HepG2 (cell line): ENCODE measurements at regions not wholly inside any gene's neighbourhood (a gene's known extent, or its start where the extent isn't known, plus 50 kb on each side); places are given as distances from the start of the nearest gene placed in this dataset.

Source experiments
- DR1 ChIP-seq: sonication (generic); formaldehyde crosslinking; IDR thresholded peaks from 2 replicates; pipeline ENCODE4 v1.8.0; 2021; ENCODE audit warnings: mild to moderate bottlenecking, missing genetic modification reagents, inconsistent platforms
- FOXA1 ChIP-seq, 2 experiments: fragments of 450-650 bp in 1 of 2; sonication (generic) in 1 of 2; formaldehyde crosslinking in 1 of 2; IDR thresholded peaks; 2 replicates each; pipeline versions ENCODE4 v1.4.0 to v1.6.1; 2016 to 2020; ENCODE audit warnings: missing genetic modification reagents in 1 of 2
- FOXO4 ChIP-seq: sonication (generic); formaldehyde crosslinking; conservative IDR thresholded peaks from 2 replicates; pipeline ENCODE4 v1.8.1; 2023; ENCODE audit warnings: missing genetic modification reagents
- IKZF1 ChIP-seq: fragments of 450-650 bp; IDR thresholded peaks from 2 replicates; pipeline ENCODE4 v1.7.1; 2016
- KDM6A ChIP-seq: IDR thresholded peaks from 2 replicates; pipeline ENCODE4 v1.6.1; 2016; ENCODE audit warnings: low read depth
- MXD4 ChIP-seq: IDR thresholded peaks from 2 replicates; pipeline ENCODE4 v1.6.1; 2016; ENCODE audit warnings: mild to moderate bottlenecking, missing biosample characterization, missing genetic modification reagents
- NR2F6 ChIP-seq, 2 experiments: IDR thresholded peaks; 2 replicates each; pipeline ENCODE4 v1.6.1; 2016; ENCODE audit warnings: antibody characterized with exemption in 1 of 2, mild to moderate bottlenecking in 1 of 2
- RBAK ChIP-seq: sonication (generic); formaldehyde crosslinking; IDR thresholded peaks from 2 replicates; pipeline ENCODE4 v1.5.1; 2020; ENCODE audit warnings: mild to moderate bottlenecking, missing genetic modification reagents
- RCOR2 ChIP-seq: IDR thresholded peaks from 2 replicates; pipeline ENCODE4 v1.6.1; 2016; ENCODE audit warnings: missing biosample characterization, missing genetic modification reagents
- SMAD3 ChIP-seq: sonication (generic); formaldehyde crosslinking; IDR thresholded peaks from 2 replicates; pipeline ENCODE4 v1.4.0; 2020; ENCODE audit warnings: missing genetic modification reagents
- TP53 ChIP-seq: sonication (generic); formaldehyde crosslinking; conservative IDR thresholded peaks from 2 replicates; pipeline ENCODE4 v1.4.0; 2020; ENCODE audit warnings: missing genetic modification reagents
- ZMYM4 ChIP-seq: sonication (generic); formaldehyde crosslinking; IDR thresholded peaks from 2 replicates; pipeline ENCODE4 v1.8.1; 2023; ENCODE audit warnings: mild to moderate bottlenecking, missing genetic modification reagents
- ZNF441 ChIP-seq: sonication (generic); formaldehyde crosslinking; IDR thresholded peaks from 2 replicates; pipeline ENCODE4 v1.7.0; 2021; ENCODE audit warnings: missing genetic modification reagents, borderline replicate concordance
- TF ChIP-seq, protein P1 (sequence below): sonication (generic); formaldehyde crosslinking; IDR thresholded peaks from 2 replicates; pipeline ENCODE4 v1.5.1; 2020; ENCODE audit warnings: mild to moderate bottlenecking, missing genetic modification reagents, borderline replicate concordance
- TF ChIP-seq, protein P2 (sequence below): IDR thresholded peaks from 2 replicates; pipeline ENCODE4 v1.4.0; 2020; ENCODE audit warnings: mild to moderate bottlenecking, missing genetic modification reagents
- TF ChIP-seq, protein P3 (sequence below): sonication (generic); formaldehyde crosslinking; IDR thresholded peaks from 2 replicates; pipeline ENCODE4 v1.4.0; 2020; ENCODE audit warnings: missing genetic modification reagents, borderline replicate concordance

DNA sequence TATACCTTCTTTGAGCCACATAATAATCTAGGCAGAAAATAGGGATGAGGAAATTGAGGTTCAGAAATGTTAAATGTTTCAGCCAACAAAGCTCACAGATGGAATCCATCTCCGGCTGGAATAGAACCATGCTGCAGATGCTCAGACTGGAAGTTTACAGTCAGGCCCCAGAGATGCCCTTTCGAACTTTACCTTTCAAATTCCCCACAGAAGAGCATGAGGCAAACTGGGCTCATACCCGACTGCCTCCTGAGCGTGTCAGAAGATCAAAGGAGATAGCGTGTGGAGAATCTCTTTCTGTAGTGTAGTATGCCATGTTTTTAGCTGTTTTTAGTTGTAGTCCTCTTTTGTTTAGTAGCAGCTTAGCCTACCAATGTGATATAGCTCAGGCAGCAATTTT lies 72.0 kb upstream of the DAP start (continued):
- TF ChIP-seq, protein P1, sequence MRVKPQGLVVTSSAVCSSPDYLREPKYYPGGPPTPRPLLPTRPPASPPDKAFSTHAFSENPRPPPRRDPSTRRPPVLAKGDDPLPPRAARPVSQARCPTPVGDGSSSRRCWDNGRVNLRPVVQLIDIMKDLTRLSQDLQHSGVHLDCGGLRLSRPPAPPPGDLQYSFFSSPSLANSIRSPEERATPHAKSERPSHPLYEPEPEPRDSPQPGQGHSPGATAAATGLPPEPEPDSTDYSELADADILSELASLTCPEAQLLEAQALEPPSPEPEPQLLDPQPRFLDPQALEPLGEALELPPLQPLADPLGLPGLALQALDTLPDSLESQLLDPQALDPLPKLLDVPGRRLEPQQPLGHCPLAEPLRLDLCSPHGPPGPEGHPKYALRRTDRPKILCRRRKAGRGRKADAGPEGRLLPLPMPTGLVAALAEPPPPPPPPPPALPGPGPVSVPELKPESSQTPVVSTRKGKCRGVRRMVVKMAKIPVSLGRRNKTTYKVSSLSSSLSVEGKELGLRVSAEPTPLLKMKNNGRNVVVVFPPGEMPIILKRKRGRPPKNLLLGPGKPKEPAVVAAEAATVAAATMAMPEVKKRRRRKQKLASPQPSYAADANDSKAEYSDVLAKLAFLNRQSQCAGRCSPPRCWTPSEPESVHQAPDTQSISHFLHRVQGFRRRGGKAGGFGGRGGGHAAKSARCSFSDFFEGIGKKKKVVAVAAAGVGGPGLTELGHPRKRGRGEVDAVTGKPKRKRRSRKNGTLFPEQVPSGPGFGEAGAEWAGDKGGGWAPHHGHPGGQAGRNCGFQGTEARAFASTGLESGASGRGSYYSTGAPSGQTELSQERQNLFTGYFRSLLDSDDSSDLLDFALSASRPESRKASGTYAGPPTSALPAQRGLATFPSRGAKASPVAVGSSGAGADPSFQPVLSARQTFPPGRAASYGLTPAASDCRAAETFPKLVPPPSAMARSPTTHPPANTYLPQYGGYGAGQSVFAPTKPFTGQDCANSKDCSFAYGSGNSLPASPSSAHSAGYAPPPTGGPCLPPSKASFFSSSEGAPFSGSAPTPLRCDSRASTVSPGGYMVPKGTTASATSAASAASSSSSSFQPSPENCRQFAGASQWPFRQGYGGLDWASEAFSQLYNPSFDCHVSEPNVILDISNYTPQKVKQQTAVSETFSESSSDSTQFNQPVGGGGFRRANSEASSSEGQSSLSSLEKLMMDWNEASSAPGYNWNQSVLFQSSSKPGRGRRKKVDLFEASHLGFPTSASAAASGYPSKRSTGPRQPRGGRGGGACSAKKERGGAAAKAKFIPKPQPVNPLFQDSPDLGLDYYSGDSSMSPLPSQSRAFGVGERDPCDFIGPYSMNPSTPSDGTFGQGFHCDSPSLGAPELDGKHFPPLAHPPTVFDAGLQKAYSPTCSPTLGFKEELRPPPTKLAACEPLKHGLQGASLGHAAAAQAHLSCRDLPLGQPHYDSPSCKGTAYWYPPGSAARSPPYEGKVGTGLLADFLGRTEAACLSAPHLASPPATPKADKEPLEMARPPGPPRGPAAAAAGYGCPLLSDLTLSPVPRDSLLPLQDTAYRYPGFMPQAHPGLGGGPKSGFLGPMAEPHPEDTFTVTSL (CRISPR knock-in tag) = peak; percentile 42; the same call in 1 of the 2 replicates
- TF ChIP-seq FOXA1 (IDR thresholded peaks at IDR 0.05) (no peak), FOXA1 (CRISPR knock-in tag; IDR thresholded peaks at IDR 0.05) (peak; percentile 24; the same call in 1 of the 2 replicates), ZNF441 (no peak), DR1 (no peak), IKZF1 (no peak), ZMYM4 (CRISPR knock-in tag) (peak; percentile 35; the same call in 1 of the 2 replicates), RBAK (no peak), KDM6A (peak; percentile 55; the same call in 1 of the 2 replicates), RCOR2 (CRISPR knock-in tag) (0 out of 2 replicates have a peak, but pooled peaks have one; percentile 38), FOXO4 (CRISPR knock-in tag) (no peak), NR2F6 (IDR thresholded peaks at IDR 0.05) (no peak; the same call in 1 of the 2 replicates), NR2F6 (CRISPR knock-in tag; IDR thresholded peaks at IDR 0.05) (peak; percentile 54; the same call in 1 of the 2 replicates), MXD4 (CRISPR knock-in tag) (no peak), SMAD3 (CRISPR knock-in tag) (0 out of 2 replicates have a peak, but pooled peaks have one; percentile 19), TP53 (CRISPR knock-in tag) (no peak)
- TF ChIP-seq, protein P2, sequence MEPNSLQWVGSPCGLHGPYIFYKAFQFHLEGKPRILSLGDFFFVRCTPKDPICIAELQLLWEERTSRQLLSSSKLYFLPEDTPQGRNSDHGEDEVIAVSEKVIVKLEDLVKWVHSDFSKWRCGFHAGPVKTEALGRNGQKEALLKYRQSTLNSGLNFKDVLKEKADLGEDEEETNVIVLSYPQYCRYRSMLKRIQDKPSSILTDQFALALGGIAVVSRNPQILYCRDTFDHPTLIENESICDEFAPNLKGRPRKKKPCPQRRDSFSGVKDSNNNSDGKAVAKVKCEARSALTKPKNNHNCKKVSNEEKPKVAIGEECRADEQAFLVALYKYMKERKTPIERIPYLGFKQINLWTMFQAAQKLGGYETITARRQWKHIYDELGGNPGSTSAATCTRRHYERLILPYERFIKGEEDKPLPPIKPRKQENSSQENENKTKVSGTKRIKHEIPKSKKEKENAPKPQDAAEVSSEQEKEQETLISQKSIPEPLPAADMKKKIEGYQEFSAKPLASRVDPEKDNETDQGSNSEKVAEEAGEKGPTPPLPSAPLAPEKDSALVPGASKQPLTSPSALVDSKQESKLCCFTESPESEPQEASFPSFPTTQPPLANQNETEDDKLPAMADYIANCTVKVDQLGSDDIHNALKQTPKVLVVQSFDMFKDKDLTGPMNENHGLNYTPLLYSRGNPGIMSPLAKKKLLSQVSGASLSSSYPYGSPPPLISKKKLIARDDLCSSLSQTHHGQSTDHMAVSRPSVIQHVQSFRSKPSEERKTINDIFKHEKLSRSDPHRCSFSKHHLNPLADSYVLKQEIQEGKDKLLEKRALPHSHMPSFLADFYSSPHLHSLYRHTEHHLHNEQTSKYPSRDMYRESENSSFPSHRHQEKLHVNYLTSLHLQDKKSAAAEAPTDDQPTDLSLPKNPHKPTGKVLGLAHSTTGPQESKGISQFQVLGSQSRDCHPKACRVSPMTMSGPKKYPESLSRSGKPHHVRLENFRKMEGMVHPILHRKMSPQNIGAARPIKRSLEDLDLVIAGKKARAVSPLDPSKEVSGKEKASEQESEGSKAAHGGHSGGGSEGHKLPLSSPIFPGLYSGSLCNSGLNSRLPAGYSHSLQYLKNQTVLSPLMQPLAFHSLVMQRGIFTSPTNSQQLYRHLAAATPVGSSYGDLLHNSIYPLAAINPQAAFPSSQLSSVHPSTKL (CRISPR knock-in tag) = peak; percentile 73
- TF ChIP-seq, protein P3, sequence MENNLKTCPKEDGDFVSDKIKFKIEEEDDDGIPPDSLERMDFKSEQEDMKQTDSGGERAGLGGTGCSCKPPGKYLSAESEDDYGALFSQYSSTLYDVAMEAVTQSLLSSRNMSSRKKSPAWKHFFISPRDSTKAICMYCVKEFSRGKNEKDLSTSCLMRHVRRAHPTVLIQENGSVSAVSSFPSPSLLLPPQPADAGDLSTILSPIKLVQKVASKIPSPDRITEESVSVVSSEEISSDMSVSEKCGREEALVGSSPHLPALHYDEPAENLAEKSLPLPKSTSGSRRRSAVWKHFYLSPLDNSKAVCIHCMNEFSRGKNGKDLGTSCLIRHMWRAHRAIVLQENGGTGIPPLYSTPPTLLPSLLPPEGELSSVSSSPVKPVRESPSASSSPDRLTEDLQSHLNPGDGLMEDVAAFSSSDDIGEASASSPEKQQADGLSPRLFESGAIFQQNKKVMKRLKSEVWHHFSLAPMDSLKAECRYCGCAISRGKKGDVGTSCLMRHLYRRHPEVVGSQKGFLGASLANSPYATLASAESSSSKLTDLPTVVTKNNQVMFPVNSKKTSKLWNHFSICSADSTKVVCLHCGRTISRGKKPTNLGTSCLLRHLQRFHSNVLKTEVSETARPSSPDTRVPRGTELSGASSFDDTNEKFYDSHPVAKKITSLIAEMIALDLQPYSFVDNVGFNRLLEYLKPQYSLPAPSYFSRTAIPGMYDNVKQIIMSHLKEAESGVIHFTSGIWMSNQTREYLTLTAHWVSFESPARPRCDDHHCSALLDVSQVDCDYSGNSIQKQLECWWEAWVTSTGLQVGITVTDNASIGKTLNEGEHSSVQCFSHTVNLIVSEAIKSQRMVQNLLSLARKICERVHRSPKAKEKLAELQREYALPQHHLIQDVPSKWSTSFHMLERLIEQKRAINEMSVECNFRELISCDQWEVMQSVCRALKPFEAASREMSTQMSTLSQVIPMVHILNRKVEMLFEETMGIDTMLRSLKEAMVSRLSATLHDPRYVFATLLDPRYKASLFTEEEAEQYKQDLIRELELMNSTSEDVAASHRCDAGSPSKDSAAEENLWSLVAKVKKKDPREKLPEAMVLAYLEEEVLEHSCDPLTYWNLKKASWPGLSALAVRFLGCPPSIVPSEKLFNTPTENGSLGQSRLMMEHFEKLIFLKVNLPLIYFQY = peak; percentile 33; the same call in 1 of the 2 replicates
